SK-N-DZ (cell line): ENCODE measurements at regions not wholly inside any gene's neighbourhood (a gene's known extent, or its start where the extent isn't known, plus 50 kb on each side); places are given as distances from the start of the nearest gene placed in this dataset.
"Not testable (repeated sequence)": the region's sequence is repeated elsewhere in the genome, so short reads cannot be mapped to it uniquely, and the experiment has no call there.

Experiments used
- DNase-seq: peaks from one replicate; pipeline ENCODE4 v3.0.0-alpha.2; 2015; ENCODE audit warnings: low spot score
- small RNA-seq, 2 experiments: library from RNA; depleted of rRNA; stranded (forward); fragments of <200 nt; gene quantifications; one replicate each; pipeline ENCODE3, GENCODE V24; 2014

- DNase-seq = not testable (repeated sequence)
Observed at GRCh38 chr15:84544586-84544985, 56.2 kb upstream of the ZSCAN2 start.

- DNase-seq = not testable (repeated sequence)
Observed at GRCh38 chr15:84547150-84547549, 53.7 kb upstream of the ZSCAN2 start.

GRCh38 chr15:84550503-84550902, 50.3 kb upstream of the ZSCAN2 start:
- not testable (repeated sequence) for DNase-seq

Small RNAs in the stretch of these regions (small RNA-seq; reads per million reads assigned to genes)
- gene AC048382.3 (0 reads per million in 2 experiments), gene CSPG4P5 (0 reads per million in 2 experiments), gene RF00017 (0 reads per million in 2 experiments), gene RN7SL417P (0 reads per million in 2 experiments)
